HG03378 (cell line): ENCODE measurements at regions not wholly inside any gene's neighbourhood (a gene's known extent, or its start where the extent isn't known, plus 50 kb on each side); places are given as distances from the start of the nearest gene placed in this dataset.
"Not testable (repeated sequence)": the region's sequence is repeated elsewhere in the genome, so short reads cannot be mapped to it uniquely, and the experiment has no call there.

Source experiments
- ATAC-seq: cut with Tn5 transposase; IDR thresholded peaks from one replicate; pipeline ENCODE4 v1.9.1; 2021; ENCODE audit warnings: mild to moderate bottlenecking, moderate library complexity; ENCODE audit not compliant: unreplicated experiment

DNA sequence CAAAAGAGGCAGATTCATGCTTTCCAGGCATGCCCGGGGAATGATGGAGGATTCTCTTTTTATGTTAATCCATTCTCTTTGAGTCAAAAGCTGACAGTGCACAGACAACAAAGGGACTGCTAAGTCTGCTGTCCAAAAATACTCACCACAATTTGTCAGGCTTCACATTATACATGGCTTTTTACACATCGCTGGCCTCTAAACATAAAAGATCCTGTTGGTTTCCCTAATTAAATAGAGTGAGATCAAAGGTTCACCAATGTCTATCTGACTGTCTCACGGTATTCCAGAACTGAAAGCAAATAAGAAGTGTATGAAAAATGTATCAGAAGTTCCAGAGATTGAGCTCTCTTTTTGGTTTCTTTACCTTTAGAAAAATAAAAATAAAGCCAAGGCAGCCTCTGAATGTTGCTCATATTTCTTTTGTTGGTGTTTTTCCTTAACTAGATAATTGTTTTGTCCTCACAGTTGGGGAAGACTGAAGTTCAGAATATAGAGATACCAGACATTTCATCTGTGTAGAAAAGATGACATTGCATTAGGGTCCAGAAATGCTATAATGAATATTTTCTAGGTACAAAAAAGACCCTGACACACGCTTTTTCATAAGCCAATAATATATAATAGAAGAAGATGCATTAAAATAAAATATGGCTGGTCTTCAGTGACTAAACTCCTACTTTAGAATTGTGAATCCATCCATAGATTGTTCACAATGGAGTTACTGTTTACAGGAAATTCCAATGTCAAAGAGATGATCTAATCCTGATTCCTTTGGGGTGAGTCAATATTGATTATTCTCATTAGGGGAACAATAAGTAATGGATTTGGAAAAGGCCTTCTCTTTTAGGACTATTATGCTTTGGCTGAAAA is 688.2 kb upstream of the CDH6 start:
- no peak for ATAC-seq

DNA sequence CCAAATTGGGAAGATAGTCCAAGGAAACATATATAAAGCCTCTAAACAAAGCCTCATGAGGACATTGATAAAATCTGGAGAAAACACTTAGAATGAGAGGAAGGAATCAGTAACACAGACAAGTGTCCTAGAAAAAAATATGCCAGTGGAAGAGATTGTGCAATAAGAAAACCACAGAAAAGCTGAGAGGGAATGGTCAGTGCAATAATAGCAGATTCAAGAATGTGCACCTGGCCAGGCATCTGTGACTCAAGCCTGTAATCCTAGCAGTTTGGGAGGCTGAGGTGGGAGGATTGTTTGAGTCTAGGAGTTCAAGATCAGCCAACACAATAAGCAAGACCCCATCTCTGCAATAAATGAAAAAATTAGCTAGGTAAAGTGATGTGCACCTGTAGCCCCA is 691.2 kb upstream of the CDH6 start:
- ATAC-seq = no peak

DNA sequence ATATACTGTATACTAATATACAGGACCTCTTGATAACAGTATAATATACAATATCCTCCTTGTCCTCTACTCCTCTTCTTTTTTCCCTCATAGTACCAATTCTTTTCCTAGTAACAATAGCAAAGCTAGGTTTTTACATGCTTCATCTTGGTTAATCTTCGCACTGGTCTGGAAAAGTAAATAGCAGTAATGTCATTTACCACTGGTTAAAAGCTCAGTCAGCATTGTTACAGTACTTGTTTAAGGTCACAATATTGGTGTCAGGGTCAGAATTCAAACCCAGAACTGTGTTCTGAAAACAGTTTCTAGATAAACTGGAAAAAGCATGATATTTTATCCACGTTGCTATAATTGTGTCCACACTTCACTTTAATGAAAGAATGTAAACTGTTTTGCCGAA is 692.4 kb upstream of the CDH6 start:
- ATAC-seq = no peak

DNA sequence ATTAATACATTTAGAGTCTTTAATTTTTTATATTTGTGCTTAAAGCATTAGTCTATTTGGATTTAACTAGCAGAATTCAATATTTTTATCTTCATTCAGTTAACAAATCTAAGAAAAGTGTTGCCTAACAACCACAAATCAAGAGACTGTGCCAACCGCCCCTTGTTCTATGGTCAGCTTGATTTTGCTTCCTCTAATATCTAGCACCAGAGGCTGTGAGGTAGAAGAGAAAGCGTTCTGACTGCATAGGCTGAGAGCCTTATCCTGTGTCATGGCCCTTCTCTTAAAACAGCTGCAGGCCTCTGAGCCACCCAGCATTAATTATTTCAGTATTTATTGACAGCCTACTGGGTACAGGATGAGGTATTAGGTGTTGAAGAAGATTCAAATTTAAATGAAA is 693.0 kb upstream of the CDH6 start:
- ATAC-seq = no peak

DNA sequence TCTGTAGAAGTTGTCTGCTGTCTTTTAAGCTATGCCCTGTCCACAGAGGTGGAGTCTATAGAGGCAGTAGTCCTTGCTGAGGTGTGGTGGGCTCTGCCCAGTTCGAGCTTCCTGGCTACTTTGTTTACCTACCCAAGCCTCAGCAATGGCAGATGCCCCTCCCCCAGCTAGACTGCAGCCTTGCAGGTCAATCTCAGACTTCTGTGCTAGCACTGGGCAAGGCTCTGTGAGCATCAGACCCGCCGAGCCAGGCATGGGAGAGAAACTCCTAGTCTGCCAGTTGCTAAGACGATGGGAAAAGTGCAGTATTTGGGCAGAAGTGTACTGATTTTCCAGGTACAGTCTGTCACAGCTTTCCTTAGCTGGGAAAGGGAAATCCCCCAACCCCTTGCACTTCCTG is 694.1 kb upstream of the CDH6 start:
- no peak for ATAC-seq

DNA sequence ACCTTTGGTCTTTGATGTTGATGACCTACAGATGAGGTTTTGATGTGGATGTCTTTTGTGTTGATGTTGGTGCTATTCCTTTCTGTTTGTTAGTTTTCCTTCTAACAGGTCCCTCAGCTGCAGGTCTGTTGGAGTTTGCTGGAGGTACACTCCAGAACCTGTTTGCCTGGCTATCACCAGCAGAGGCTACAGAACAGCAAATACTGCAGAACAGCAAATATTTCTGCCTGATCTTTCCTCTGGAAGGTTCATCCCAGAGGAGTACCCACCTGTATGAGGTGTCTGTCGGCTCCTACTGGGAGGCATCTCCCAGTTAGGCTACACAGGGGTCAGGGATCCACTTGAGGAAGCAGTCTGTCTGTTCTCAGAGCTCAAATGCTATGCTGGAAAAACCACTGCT is 694.5 kb upstream of the CDH6 start:
- ATAC-seq = no peak

DNA sequence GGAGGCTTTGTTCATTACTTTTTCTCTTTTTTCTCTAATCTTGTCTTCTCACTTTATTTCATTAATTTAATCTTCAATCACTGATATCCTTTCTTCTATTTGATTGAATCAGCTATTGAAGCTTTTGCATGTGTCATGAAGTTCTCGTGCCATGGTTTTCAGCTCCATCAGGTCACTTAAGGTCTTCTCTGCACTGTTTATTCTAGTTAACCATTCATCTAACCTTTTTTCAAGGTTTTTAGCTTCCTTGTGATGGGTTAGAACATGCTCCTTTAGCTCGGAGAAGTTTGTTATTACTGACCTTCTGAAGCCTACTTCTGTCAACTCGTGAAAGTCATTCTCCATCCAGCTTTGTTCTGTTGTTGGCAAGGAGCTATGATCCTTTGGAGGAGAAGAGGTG is 695.0 kb upstream of the CDH6 start:
- ATAC-seq = not testable (repeated sequence)

DNA sequence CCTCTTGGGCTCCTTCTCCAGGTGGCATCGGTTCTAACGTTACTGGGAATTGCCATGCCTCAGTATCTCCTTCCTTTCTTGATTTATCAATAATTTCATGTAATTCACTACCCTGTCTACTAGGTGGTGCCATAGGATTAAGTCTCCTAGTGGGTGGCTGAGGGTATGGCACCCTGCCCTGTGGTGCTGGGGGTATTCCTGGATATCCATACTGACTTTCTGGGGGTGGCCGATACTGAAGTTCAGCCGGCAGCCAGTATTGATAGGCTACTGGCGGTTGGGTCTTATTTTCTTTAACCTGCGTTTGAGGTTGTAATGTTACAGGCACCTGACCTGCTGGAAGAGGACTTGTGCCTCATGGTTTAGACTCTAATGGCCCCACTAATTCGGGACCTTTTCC is 699.4 kb upstream of the CDH6 start:
- not testable (repeated sequence) for ATAC-seq

DNA sequence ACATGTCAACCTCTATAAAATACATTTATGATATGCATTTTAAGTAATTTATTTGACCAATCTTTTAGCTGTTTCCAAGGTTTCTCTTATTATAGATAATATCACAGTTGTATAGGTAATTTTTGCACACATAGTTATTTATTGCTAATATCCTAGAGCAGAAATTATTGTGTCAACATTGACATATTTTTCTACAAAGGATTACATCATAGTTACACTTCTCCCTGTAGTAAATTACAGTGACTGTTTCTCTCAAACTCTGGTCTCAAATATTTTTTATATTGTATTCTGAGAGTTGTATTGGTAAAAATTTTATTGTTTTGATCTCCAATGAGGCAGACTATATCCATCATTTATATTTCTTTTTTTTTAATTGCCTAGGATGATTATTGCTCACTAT is 714.4 kb upstream of the CDH6 start:
- ATAC-seq = no peak

DNA sequence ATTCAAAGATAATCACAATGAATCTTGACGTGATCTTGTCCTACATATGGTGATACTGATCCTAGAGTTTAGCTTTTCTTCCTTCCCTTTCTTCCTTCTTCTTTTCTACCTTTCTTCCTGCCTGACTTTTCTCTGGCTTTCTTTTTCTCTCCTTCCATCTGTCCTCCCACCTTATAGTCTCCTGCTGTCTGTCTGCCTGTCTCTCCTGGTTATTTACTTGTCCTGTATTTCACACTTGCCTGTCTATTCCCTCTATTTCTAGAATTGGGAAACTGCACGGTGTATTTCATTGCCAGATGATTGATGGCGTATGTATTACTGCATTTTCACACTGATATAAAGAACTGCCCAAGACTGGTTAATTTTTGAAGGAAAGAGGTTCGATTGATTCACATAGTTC is 718.1 kb upstream of the CDH6 start:
- ATAC-seq = no peak

DNA sequence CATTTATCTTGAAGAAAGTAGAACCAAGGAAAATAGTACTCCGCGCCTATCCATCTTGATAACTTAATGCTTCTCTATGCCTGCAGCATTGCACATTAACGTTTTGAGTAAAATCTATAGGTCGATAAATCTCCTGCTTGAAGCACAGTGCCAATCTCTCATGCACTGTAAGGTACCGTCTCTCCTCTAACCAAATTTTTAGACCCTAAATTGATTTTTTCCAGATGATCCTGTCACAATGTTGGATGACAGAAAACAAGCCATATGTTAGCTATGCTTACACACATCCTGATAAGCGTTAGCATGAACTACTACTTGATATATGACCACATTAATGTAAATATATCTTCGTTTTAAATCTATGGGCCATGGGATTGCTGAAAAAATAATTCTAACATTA is 723.8 kb upstream of the CDH6 start:
- no peak for ATAC-seq

DNA sequence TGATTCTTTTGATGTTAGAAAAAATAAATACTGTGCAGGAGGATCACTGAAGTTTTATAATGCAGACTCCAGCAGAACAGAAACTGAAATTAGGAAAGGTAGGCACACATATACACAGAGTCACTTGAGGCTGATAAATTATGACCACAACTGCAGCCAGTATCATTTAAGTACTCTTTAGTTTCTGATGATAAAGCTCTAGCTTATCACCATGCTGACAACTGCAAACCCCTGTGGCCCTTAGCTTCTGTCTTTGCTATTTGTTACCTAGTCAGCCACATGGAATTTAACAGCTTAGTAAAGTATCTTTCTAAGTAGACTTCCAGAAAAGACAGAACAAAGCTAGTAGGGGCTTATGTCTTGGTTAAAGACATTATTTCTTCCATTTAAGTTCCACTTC is 734.8 kb upstream of the CDH6 start:
- ATAC-seq = no peak

DNA sequence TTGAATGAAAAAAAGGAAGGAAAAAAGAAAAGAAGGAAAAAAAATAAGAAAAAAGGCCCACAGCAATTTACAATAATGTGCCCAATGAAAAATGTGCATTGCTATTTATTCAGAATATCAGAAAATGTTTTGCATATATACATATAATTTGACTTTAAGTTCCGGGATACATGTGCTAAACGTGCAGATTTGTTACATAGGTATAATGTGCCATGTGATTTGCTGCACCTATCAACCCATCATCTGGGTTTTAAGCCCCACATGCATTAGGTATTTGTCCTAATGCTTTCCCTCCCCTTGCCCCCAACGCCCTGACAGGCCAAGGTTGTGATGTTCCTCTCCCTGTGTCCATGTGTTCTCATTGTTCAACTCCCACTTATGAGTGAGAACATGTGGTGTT is 738.0 kb upstream of the CDH6 start:
- not testable (repeated sequence) for ATAC-seq

DNA sequence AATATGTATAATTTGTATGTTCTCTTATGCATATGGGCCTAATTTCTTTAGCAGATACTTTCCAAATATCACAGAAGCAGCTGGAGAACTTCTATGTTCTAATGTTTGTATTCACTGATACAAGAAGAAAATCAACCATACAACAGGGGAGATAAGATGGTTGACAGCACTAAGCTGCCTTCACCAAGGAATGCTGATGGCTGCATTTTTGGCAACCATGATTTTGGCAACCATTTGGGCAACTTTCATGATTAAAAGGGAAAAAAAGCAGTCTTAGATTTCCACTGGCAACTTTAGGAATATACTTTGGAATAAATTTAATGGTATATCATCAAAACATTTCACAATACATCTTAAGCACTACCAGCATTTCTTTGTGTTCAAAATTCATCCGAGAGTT is 740.3 kb upstream of the CDH6 start:
- no peak for ATAC-seq

DNA sequence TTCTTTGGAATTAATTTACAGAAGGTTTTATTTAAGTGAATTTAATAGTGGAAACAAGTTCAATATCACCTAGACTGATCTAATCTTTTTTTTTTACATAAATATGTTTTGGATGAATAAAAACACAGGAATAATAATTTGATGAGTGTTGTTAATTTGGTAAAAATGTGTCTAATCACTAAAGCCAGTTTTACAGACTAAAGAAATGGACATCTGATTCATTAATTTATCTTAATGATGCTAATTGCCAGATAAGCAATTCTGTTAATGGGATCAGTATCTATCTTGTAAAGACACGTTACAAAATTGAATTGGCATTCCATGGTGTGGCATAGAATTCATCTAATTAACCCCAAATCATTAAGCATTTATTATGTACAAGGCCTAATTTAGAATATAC is 743.3 kb upstream of the CDH6 start:
- no peak for ATAC-seq

DNA sequence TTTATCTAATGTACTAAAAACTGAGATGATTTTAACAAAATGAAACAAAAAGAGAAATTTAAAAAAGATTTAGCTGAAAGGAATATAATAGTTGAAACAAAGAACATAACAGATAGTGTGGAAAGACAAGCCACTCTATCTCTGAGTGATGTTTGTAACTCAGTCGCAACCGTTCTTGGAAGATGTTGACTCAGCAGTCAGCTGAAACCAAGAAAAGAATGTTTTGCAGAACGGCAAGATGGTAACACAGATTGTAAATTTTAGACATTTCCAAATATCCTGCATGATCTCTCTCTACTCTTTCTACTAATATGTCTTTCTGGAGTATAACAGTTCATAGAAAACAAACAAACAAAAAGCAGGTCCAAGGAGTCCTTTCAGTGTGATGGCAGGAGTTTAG is 746.1 kb upstream of the CDH6 start:
- ATAC-seq = no peak

DNA sequence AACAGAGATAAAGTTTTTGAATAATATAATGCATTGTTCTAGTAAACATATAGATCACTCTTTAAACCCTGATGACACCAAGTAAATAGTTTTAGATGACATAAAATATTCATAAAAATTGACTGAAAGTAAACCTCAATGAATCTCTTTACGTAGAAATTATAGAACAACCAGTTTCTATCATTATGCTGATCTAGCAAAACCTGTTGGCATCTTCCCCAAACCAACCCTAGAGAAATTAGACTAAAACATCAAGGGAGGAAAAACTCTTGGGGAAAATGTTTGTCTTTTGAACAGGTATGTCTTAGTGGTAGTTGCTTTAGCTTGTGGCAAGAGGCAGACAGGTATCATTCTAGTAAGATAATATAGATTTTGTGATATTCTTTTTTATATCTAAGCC is 747.0 kb upstream of the CDH6 start:
- ATAC-seq = no peak

DNA sequence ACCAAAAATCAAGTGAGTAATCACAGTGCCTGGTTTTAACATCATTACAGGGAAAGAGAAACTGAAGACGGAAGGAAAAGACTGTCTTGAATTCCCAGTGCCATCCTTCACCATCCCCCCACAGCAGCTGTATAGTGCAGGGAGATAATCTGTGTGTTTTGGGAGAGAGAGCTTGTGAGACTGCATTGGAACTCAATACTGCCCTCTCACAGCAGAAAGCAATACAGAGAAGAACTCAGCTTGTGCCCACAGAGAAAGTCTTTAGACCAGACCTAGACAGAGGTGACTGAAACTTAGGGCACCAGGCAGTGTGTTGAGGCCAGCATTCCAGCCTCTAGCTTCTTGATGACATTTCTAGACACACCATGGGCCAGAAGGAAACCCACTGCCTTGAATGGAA is 754.7 kb upstream of the CDH6 start:
- ATAC-seq = no peak

DNA sequence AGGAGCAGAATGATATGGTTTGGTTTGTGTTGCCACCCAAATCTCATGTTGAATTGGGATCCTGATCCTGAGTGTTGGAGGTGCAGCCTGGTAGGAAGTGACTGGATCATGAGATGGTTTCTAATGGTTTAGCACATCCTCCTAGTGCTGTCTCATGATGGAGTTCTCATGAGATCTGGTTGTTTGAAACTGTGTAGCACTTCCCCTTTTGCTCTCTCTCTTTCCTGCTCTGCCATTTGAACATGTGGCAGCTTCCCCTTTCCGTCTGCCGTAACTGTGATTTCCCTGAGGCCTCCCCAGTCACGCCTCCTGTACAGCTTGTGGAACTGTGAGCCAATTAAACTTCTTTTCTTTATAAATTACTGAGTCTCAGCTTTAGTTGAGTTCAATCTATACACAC is 756.8 kb upstream of the CDH6 start:
- ATAC-seq = no peak

DNA sequence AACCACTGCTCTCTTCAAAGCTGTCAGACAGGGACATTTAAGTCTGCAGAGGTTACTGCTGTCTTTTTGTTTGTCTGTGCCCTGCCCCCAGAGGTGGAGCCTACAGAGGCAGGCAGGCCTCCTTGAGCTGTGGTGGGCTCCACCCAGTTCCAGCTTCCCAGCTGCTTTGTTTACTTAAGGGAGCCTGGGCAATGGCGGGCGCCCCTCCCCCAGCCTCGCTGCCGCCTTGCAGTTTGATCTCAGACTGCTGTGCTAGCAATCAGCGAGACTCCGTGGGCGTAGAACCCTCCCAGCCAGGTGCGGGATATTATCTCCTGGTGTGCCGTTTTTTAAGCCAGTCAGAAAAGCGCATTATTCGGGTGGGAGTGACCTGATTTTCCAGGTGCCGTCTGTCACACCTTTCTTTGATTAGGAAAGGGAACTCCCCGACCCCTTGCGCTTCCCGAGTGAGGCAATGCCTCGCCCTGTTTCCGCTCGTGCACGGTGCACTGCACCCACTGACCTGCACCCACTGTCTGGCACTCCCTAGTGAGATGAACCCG is 764.5 kb upstream of the CDH6 start:
- not testable (repeated sequence) for ATAC-seq

DNA sequence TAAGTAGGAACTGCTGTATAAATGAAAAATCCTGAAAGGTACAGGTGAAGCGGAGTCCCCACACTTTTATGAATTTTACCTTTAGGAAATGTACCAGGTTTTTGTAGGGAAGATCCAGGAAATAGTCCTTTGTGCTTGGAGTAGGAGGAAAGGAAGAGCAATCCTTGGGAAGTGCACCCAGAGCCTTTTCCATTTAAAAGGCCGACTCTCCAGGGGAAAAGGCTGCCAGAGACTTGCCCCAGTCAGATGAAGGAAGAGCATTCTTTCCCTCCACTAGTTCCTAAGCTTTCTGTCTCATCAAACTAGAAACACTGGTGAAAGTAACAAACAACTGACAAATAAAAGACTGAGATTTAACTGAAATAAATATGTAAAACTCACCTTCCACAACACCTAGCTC is 779.4 kb upstream of the CDH6 start:
- ATAC-seq = no peak

DNA sequence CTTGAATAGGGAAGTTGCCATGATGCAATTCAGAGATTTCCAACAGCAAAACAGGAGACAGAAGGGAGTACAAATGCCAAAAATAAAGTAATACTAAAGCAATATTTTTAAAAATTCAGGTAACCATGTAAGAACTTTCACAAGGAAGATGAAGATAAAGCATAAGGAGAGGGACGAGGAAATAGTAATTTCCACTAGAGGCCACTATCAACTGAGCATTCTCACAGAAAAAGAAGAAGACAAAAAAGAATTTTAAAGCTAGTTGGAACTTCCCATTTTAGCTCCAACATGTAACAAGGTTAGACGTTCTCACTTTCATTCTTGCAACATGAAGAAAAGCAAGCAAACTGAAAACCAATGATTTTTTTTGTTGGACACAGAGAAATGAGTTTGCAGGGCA is 779.9 kb upstream of the CDH6 start:
- no peak for ATAC-seq

DNA sequence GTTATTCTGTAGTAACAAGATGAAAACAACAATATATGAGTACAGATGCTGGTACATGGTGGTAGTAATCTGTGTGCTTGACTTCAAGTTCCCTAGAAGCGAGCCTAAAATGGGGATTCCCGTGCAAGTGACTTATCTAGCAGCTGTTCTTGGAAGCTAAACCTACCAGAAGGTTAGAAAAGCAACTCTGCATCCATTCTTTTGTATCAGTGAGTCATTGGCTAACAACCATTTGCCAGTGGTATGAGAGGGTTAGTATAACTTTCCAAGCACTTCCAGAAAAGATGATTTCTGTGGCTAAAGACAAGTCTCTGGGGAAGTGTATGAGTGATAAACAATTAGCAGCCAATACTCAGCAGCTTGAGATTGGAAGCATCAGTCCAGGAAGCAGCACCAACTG is 787.7 kb upstream of the CDH6 start:
- no peak for ATAC-seq
